HepG2 (cell line): ENCODE measurements at regions not wholly inside any gene's neighbourhood (a gene's known extent, or its start where the extent isn't known, plus 50 kb on each side); places are given as distances from the start of the nearest gene placed in this dataset.

Experiments used
- ATAC-seq: fragments of 200-7000 bp; cut with Tn5 transposase; 3 replicates; pipeline ENCODE4 v1.9.1; 2020; ENCODE audit warnings: mild to moderate bottlenecking, moderate library complexity
- BruUV-seq: library from RNA; stranded (reverse); fragments of 400-500 nt; replicated peaks from 2 replicates; lab custom pipeline; 2021; lab: Mats Ljungman, UMichigan
- CTCF ChIA-PET: fragments of 300-600 bp; formaldehyde crosslinking; extraction: SDS; loops from one replicate; lab custom pipeline; 2021; ENCODE audit warnings: low total read pairs, inconsistent platforms, low intra/inter-chr PET ratio; lab: Yijun Ruan, JAX
- POLR2A ChIA-PET: fragments of 350-600 bp; sonication (Branson Sonifier 250); formaldehyde crosslinking; loops from one replicate; lab custom pipeline; 2020; ENCODE audit warnings: antibody characterized with exemption, inconsistent platforms; lab: Yijun Ruan, JAX
- DNase-seq: peaks from one replicate; pipeline ENCODE4 v3.0.0-alpha.2; 2015; ENCODE audit warnings: low spot score
- FAIRE-seq: peaks from 3 replicates; lab custom pipeline; 2011; peaks lifted over from hg19 to GRCh38; lab: Jason Lieb, UNC
- H2AFZ ChIP-seq: one replicate; pipeline ENCODE4 v1.6.1; 2011; ENCODE audit warnings: low read length, inconsistent platforms
- H3K27ac ChIP-seq: fragments of 300-600 bp; 3 replicates; pipeline ENCODE4 v1.8.0; 2011; ENCODE audit warnings: mixed run types, mild to moderate bottlenecking, mixed read lengths, low read length, inconsistent platforms; ENCODE audit not compliant: insufficient read depth; ENCODE audit errors: extremely low read length
- H3K27me3 ChIP-seq, 2 experiments: fragments of 200-600 bp in 1 of 2; 2 replicates in 1 of 2; 3 replicates in 1 of 2; pipeline versions ENCODE4 v1.6.0 to v1.8.0; 2011; ENCODE audit warnings: low read length in 2 of 2, mild to moderate bottlenecking in 2 of 2, moderate library complexity in 2 of 2, inconsistent platforms in 1 of 2; ENCODE audit not compliant: insufficient read depth in 2 of 2, control insufficient read depth in 1 of 2
- H3K36me3 ChIP-seq, 2 experiments: fragments of 200-600 bp in 1 of 2; replicated peaks in 1 of 2; 2 replicates in 1 of 2; 3 replicates in 1 of 2; pipeline versions ENCODE4 v1.5.1 to v1.8.0; 2011; ENCODE audit warnings: low read length in 2 of 2, inconsistent platforms in 1 of 2; ENCODE audit not compliant: insufficient read depth in 2 of 2, control insufficient read depth in 1 of 2
- H3K4me1 ChIP-seq: 2 replicates; pipeline ENCODE4 v1.5.1; 2012; ENCODE audit warnings: low read length, inconsistent platforms; ENCODE audit not compliant: insufficient read depth
- H3K4me2 ChIP-seq: 2 replicates; pipeline ENCODE4 v1.6.0; 2011; ENCODE audit warnings: low read depth, low read length, inconsistent platforms
- H3K4me3 ChIP-seq, 3 experiments: fragments of 200-600 bp in 1 of 3; sonication (generic), shearing (Covaris generic) in 1 of 3; replicated peaks in 1 of 3; 2 replicates each; pipeline ENCODE4 v1.5.1; 2011 to 2016; ENCODE audit warnings: low read length in 3 of 3, inconsistent platforms in 2 of 3, low read depth in 2 of 3, mild to moderate bottlenecking in 2 of 3, control low read depth in 1 of 3, mixed read lengths in 1 of 3; ENCODE audit not compliant: insufficient read depth in 1 of 3
- H3K79me2 ChIP-seq: one replicate; pipeline ENCODE4 v1.6.1; 2011; ENCODE audit warnings: low read length, inconsistent platforms; ENCODE audit not compliant: insufficient read depth
- H3K9ac ChIP-seq: 2 replicates; pipeline ENCODE4 v1.6.0; 2011; ENCODE audit warnings: mild to moderate bottlenecking, low read depth, low read length, inconsistent platforms; ENCODE audit not compliant: insufficient read depth
- H3K9me3 ChIP-seq: 2 replicates; pipeline ENCODE4 v1.5.1; 2012; ENCODE audit warnings: mild to moderate bottlenecking, low read length
- H4K20me1 ChIP-seq: 2 replicates; pipeline ENCODE4 v1.6.0; 2011; ENCODE audit warnings: inconsistent platforms, mild to moderate bottlenecking, low read length, moderate library complexity; ENCODE audit not compliant: insufficient read depth
- ATF6 ChIP-seq: sonication (generic); formaldehyde crosslinking; conservative IDR thresholded peaks from 2 replicates; pipeline ENCODE4 v1.4.0; 2020; ENCODE audit warnings: missing genetic modification reagents
- CENPBD1 ChIP-seq: sonication (generic); formaldehyde crosslinking; IDR thresholded peaks from 2 replicates; pipeline ENCODE4 v1.8.0; 2022; ENCODE audit warnings: missing genetic modification reagents, low read depth, mild to moderate bottlenecking, borderline replicate concordance
- DRAP1 ChIP-seq: IDR thresholded peaks from 2 replicates; pipeline ENCODE4 v1.6.1; 2016; ENCODE audit warnings: missing genetic modification reagents, missing compliant biosample characterization
- HBP1 ChIP-seq: IDR thresholded peaks from 2 replicates; pipeline ENCODE4 v1.6.1; 2016; ENCODE audit warnings: low read depth, control low read depth
- HNF4A ChIP-seq: sonication (generic); formaldehyde crosslinking; IDR thresholded peaks from 2 replicates; pipeline ENCODE4 v1.4.0; 2020; ENCODE audit warnings: missing genetic modification reagents
- RBAK ChIP-seq: sonication (generic); formaldehyde crosslinking; IDR thresholded peaks from 2 replicates; pipeline ENCODE4 v1.5.1; 2020; ENCODE audit warnings: mild to moderate bottlenecking, missing genetic modification reagents
- TFE3 ChIP-seq: IDR thresholded peaks from 2 replicates; pipeline ENCODE4 v1.6.1; 2016
- ZNF430 ChIP-seq: sonication (generic); formaldehyde crosslinking; IDR thresholded peaks from 2 replicates; pipeline ENCODE4 v1.9.0; 2021; ENCODE audit warnings: mild to moderate bottlenecking, missing genetic modification reagents
- ZNF589 ChIP-seq: sonication (generic); formaldehyde crosslinking; conservative IDR thresholded peaks from 2 replicates; pipeline ENCODE4 v1.8.0; 2022; ENCODE audit warnings: mild to moderate bottlenecking, moderate library complexity, missing genetic modification reagents
- ZNF713 ChIP-seq: sonication (generic); formaldehyde crosslinking; IDR thresholded peaks from 2 replicates; pipeline ENCODE4 v1.4.0; 2020; ENCODE audit warnings: mild to moderate bottlenecking, missing genetic modification reagents
- ZNF841 ChIP-seq: sonication (generic); formaldehyde crosslinking; IDR thresholded peaks from 2 replicates; pipeline ENCODE4 v1.8.1; 2023; ENCODE audit warnings: missing genetic modification reagents, borderline replicate concordance
- WGBS: methylation state at CpG from one replicate; pipeline ENCODE4 v1.1.6; 2017; ENCODE audit warnings: low lambda C conversion rate; 5-methylcytosine and 5-hydroxymethylcytosine counted together
- in situ Hi-C: cut with HindIII; loops from 2 replicates; pipeline ENCODE4 v1.10.0; 2017; ENCODE audit warnings: low pct_unique_long_range_greater_than_20kb; ENCODE audit not compliant: extremely low pct_ligation_motif_present
- intact Hi-C: fragments of 100-400 bp; cut with micrococcal nuclease; formaldehyde crosslinking; loops from one replicate; pipeline ENCODE4 v1.10.0; 2022; ENCODE audit not compliant: unreplicated experiment

- FAIRE-seq, result no peak
Measured at GRCh38 chr2:158889135-158889853, 79.1 kb upstream of the TANC1 start.

More at GRCh38 chr2:158889135-158889853, 79.1 kb upstream of the TANC1 start:
- no peak overlapping the region for H3K4me3 ChIP-seq
- POLR2A ChIA-PET, result no interaction called here
- no peak overlapping the region for H3K4me2 ChIP-seq
- DNase-seq (no peak), ATAC-seq (no peak)
- no TSS peak for BruUV-seq
- CTCF ChIA-PET, result no interaction called here
- no peak overlapping the region for H3K9ac ChIP-seq
- intact Hi-C loops (no loop called here), in situ Hi-C loops (no loop called here)
- H3K27me3 ChIP-seq, result no peaks in the 10 kb centered on the region
- H3K9me3 ChIP-seq, result no peaks in the 10 kb centered on the region
- peaks cover 11% of the 10 kb centered on the region for H3K4me1 ChIP-seq
- H3K36me3 ChIP-seq, result no peaks in the 10 kb centered on the region
- no peaks in the 10 kb centered on the region for H3K79me2 ChIP-seq
- peak overlapping the region; percentile 32 for H2AFZ ChIP-seq
- 73% methylated on average over 2 of the region's 2 CpGs for WGBS
- H4K20me1 ChIP-seq, result no peaks in the 10 kb centered on the region
- H3K27ac ChIP-seq, result no peak overlapping the region
- no peak for TF ChIP-seq ZNF713
- no peak for TF ChIP-seq HBP1 (CRISPR knock-in tag)
- TF ChIP-seq RBAK, result no peak
- TF ChIP-seq ZNF589 (CRISPR knock-in tag), result no peak
- no peak for TF ChIP-seq DRAP1 (CRISPR knock-in tag)
- no peak for TF ChIP-seq HNF4A (CRISPR knock-in tag)
- no peak for TF ChIP-seq ATF6 (CRISPR knock-in tag)
- no peak for TF ChIP-seq CENPBD1 (CRISPR knock-in tag)
- TF ChIP-seq ZNF430 (CRISPR knock-in tag), result no peak
- no peak for TF ChIP-seq TFE3 (CRISPR knock-in tag)
- TF ChIP-seq ZNF841, result no peak
